ENCODE measurements at regions not wholly inside any gene's neighbourhood (a gene's known extent, or its start where the extent isn't known, plus 50 kb on each side); places are given as distances from the start of the nearest gene placed in this dataset.
"Not testable (repeated sequence)": the region's sequence is repeated elsewhere in the genome, so short reads cannot be mapped to it uniquely, and the experiment has no call there.

DNA sequence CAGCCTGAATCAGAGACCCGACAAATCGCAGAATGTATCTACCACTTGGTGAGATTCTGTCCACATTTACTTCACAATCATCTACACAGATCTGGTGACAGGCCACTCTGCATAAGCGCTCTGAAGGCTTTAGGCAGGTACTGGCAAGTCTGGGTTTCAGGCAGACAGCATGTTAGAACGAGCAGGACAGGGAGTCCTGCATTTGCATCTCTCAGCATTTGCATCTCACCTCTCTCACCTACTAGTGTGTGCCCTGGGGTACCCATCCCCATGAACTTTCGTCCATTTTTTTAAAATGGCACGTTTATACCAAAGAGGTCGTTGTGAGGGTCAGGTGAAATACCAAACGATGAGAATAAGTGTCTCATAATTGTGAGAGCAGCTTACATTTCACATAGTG lies 108.2 kb downstream of the SPATA31A1 start:
- DNase-seq (ENCODE audit: low spot score): not testable (repeated sequence)

DNA sequence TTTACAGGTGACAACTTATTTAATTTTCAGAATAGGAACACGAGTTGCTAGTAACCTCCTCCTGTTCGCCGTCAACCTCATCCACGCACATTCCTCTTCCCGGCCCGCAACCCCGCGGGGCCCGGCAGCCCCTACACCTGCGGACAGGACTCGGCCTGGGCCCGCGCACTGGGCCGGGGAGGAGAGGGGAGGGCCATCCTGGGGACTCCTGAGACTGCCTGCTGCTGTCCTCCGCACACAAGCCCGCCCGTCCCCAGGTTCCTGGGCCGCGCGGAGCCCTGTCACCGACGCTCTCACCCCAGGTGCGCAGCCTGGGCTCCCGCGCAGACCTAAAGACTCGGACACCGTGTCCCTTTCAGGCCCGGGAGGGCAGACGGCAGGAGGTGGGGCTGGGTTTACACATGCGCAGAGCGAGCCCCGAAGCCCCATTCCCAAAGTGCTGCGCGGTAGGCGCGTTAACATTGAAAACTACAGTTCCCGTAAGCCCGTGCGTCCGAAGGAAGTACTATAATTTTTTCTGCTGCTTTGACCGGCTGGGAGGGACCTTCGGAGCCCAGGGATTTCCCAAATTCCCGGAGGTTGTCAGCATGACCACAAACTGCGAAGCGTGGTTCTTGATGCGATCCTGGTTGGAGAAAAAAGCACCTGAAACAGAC lies 108.8 kb downstream of the SPATA31A1 start:
- DNase-seq (ENCODE audit: low spot score): not testable (repeated sequence)

DNA sequence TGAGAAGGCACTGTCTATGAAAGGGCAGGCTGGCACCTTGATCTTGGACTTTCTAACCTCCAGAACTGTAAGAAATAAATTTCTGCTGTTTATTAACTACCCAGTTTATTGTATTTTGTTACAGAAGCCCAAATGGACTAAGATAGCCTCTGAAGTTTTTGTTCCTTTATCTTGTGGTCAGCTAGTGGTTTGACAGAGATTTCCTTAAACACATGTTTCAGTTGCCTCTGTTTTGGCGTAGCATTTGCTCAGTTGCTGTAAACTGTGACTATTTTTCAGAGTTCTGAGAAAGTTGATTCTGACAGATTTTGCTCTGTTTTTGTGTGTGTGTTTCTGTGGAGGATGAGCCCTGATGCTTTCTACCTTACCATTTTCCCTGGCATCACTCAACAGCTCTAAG lies 119.0 kb downstream of the SPATA31A1 start:
- DNase-seq (ENCODE audit: low spot score): not testable (repeated sequence)

DNA sequence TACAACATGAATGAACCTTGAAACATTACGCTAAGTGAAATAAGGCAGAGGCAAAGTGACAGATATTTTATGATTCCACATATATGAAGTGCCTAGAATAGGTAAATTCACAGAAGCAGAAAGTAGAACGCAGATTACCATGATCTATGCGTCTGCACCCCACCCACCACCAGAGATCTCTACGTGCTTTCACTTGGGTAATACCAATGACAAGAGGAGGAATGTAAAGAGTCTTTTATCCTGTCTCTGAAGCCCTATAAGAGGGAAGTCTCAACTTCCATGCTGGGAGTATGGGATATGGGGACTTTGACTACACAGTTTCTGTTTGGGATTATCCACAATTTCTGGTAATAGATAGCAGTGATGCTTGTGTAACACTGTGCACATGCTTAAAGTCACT lies 127.6 kb downstream of the SPATA31A1 start:
- not testable (repeated sequence) for DNase-seq (ENCODE audit: low spot score)

DNA sequence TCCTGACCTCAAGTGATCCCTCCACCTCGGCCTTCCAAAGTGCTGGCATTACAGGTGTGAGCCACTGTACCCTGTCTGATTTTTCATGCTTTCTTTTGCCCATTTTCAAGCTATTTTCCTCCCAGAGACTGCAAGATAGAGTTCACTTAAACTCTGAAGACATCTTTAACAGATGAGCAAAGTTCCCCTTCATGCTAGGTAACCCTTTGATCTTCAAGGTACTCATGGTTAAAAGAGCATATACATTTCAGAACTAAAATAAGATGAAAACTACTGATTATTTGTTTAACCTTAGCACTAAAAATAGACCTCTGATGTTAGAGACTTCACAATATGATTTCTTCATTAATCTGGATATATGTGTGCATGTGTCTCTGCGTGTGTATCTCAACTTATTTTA lies 128.4 kb downstream of the SPATA31A1 start:
- not testable (repeated sequence) for DNase-seq (ENCODE audit: low spot score)

DNA sequence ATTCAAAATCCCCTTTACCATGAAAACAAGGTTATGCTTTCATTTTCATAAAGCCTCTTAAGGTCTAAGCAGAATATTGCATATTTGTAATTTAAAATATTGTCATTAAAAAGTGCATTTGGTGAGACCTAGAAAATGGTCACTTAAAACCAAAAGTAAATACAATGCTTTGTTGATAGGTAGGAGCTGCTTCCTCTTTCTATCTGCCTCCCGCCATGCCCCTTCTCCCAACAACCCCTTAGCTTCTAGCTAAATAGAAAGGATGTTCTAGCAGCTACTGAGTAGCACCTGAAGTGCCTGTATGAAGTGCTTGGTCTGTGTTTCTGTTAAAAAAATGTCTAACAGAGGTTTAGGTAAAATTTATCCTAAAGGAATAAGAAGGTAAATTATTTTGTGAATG lies 128.8 kb downstream of the SPATA31A1 start:
- not testable (repeated sequence) for DNase-seq (ENCODE audit: low spot score)

DNA sequence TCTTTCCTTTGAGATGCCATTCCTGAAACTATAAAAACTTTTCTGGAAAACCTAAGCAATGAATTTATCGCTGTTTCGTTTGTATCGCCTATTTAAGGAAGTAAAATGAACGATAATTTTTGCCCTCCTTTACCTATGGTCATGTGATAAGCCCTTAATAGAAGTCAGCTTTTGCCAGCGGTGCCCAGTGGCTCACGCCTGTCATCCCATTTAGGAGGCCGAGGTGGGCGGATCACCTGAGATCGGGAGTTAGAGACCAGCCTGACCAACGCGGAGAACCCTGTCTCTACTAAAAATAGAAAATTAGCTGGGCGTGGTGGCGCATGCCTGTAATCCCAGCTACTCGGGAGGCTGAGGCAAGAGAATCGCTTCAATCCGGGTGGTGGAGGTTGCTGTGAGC lies 132.0 kb downstream of the SPATA31A1 start:
- not testable (repeated sequence) for DNase-seq (ENCODE audit: low spot score)

DNA sequence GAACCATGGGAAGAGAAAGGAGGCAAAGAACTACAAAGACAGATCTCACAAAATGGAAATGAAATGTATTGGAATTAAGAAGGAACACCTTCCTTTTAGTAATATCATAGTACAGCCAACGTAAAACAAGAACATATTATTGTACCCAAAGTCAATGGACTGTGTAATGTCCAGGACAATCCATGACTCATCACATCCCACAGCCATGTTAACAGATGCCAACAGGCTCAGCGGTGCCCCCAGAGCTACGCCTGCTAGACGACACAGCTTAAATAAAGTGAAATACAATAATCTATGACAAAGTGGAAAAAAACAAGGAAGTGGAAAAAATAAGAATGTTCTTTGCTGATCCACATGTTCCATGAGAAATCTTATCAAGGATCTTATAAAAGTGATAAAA lies 140.8 kb downstream of the SPATA31A1 start:
- DNase-seq (ENCODE audit: low spot score): not testable (repeated sequence)

DNA sequence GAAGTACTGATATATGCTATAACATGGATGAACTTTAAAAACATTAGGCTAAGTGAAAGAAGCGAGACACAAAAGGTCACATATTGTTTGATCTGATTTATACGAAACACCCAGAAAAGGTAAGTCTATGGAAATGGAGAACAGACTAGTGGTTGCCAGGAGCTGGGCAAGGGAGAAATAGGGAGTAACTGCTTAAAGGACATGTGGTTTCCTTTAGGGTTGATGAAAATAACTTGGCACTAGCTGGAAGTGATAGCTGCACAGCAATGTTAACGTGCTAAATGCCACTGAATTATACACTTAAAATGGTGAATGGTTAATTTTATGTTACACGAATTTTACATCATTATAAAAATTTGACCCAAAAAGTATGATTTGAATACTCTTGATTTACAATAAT lies 147.7 kb downstream of the SPATA31A1 start:
- not testable (repeated sequence) for DNase-seq (ENCODE audit: low spot score)

DNA sequence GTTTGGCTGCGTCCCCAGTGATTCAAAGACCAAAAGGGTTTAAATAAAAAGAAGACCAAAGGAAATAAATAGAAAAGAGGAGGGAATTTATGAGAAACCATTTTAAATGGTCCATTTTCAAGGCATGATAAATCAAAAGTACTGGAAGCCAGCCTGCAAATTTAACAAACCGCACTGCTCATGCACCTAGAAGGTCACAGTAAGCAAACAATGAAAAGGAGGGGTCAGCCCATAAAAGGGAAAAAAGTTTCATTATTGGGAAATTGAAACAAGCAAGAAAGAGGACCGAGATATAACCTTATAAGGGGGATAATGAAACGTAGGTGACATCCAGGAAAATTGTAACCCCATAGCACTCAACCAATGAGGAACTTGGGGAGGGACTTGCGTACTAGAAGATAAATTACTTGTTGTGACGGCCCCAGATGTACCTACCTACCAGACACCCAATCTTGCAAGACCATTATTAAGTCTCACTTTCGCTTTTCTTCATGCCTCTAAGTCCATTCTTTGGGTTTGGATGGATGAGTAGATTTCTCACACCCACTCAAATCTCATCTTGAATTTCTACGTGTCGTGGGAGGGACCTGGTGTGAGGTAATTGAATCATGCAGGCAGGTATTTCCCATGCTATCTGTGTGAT lies 172.0 kb downstream of the SPATA31A1 start:
- DNase-seq (ENCODE audit: low spot score): not testable (repeated sequence)

DNA sequence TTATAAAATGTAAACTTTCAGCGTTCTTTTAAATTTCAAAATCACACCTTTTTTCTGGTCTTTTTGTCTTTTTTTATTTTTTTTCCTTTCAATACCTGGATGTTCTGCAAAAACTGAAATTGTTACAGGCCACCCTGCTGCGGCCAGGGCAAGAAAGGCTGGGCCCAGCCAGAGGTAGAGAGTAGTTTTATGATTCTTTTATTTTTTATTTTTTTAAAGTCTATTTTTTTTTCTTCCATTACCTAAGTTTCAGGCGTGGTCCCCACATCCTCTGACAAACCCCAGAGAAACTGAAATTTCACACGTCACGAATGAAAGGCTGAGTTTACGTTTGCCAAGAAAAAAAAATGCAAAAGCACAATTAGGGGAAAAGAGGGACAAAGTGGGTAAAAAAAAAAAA lies 177.1 kb downstream of the SPATA31A1 start:
- DNase-seq (ENCODE audit: low spot score): not testable (repeated sequence)

DNA sequence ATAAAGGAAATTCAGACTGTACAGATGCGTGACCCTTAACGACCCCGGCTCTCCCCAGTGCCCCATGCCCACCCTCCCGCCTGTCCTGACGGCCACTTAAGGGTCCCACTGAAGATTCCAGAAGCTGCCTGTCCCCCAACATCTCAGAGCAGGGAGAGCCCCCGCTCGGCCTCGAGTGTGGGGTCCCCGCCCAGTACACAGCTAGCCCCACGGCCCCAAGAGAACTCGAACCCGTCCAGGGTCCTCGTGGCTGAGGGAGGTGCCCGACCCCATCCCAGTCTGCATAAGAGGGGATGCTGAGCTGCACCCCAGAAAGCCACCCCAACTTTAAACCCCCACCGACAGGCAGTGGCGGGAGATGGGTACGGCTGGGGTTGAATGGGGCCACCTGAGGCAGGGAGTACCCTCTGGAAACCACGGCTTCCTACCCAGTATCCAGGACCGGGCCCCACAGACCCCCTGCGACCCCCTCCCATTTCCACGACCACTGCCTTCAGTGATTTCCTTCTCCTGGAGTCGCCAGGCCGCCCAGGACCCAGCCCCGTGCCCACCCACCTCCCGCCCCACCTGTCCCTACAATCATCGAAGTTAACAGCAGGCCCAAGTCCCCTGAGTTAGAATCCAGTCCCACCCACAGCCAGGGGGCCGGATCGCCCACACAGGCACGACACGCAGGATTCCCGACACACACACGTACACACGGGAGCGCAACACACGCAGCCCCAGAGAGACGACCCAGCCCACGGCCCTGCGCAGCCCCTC lies 177.7 kb downstream of the SPATA31A1 start:
- not testable (repeated sequence) for DNase-seq (ENCODE audit: low spot score)

DNA sequence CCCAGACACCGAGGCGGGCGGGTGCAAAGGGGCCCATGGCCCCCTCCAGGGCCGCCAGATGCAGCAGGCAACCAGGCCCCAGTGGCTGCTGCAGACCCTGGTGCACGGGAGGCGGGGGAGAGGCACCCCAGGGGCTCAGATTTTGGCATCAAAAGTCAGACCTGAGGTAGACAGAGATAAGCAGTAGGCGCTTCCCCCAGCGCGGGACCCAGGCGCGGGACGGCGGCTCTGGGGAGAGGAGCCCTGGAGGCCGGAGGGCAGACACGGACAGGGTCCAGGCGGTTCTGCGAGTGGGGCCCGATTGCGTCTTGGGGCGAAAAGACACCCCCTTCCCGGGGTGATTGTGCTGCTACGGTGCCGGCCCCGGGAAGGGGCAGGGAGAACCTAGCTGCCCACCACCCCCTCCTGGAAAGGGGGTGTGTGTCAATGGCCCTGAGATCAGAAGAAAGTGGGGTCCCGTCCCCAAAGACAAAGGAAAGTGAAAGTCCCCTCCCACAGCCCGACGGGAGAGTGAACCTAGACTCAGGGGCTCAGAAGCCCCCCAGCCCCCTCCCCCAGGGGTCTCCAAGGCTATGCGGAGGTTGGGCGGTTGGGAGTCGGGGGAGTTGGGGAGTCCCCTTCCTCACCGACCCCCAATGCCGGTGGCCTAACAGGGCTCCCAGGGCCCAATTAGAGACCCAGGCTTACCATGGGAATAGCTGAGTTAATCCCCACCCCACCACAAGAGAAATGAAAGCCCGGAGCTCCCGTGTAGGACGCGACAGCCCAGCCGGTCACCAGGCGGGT lies 178.5 kb downstream of the SPATA31A1 start:
- DNase-seq (ENCODE audit: low spot score): not testable (repeated sequence)

DNA sequence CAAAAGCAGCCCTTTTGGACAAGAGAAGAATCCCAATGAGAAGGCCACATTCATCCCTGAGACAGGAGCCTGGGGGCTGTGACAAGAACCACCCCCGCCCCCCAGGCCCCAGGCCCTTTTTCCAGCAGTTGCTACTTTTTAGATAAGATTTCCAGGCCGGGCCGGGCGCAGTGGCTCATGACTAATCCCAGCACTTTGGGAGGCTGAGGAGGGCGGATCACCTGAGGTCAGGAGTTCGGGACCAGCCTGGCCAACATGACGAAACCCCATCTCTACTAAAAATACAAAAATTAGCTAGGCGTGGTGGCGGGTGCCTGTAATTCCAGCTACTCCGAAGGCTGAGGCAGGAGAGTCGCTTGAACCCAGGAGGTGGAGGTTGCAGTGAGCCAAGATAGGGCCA lies 179.4 kb downstream of the SPATA31A1 start:
- DNase-seq (ENCODE audit: low spot score): not testable (repeated sequence)

DNA sequence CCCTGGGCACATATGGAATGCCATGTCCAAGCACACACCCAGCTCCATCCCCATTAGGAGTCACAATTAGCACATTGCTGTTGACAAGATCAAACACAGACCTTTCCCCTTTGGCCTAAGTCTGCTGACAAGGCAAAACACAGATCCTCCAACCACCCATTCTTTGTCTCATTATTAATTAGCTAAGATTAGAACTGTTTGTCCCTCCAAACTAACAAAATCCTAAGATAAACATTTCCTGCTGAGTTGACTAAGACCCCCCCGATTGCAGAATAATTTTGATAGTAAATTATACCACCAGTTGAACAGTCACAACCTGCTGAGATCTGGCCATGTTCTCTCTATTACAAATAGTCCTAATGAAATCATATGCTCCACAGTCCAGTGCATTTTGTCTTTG lies 186.7 kb downstream of the SPATA31A1 start:
- not testable (repeated sequence) for DNase-seq (ENCODE audit: low spot score)

DNA sequence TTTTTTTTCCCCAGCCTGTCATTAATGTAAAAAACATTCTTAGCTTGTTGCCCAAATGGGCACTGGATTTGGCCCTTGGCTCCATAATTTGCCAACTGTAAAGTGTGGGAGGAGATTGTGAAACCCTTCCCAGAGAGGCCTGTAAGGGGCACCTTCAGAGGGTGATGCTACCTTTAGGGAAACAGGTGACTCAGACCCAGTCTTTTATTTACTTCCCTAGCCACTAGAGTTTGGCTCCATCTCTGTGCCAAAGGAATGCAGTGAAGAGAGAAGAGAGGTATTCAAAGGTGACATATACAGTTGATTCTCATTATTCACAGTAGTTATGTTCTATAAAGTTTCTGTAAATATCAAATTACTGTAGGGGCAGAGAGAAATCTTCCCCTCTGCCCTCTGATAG lies 189.6 kb downstream of the SPATA31A1 start:
- DNase-seq (ENCODE audit: low spot score): not testable (repeated sequence)

DNA sequence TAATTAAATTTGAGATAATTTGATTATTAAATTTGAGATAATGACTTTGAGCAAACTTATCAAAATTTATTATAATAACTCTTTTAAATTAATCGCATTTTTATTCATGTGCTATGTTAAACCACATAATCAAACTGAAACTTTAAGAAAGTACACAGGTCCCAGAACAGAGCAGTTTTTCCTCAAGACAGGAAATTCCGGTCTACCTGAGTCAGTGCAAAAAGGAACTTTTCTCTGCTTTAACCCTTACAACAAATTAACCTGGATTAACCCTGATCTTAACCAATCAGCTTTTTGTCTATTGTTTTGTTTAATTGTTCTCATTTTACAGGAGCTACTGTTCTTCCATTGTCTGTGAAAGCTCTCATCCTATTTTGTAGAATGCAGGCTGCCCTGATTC lies 195.1 kb downstream of the SPATA31A1 start:
- DNase-seq (ENCODE audit: low spot score): not testable (repeated sequence)

DNA sequence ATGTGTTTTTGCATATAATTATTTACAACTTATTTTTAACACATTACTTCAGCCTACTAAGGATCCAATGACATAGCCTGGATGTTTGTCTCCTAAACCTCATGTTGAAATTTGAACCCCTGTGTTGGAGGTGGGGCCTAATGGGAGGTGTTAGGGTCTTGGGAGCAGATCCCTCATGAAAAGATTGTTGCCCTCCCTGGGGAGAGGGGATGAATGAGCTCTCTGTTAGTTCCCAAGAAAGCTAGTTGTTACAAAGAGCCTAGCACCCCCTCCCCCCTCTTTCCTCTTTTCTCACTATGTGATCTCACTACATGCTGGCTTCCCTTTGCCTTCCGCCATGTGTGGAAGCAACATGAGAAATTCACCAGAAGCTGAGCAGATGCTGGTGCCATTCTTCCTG lies 196.1 kb downstream of the SPATA31A1 start:
- not testable (repeated sequence) for DNase-seq (ENCODE audit: low spot score)

DNA sequence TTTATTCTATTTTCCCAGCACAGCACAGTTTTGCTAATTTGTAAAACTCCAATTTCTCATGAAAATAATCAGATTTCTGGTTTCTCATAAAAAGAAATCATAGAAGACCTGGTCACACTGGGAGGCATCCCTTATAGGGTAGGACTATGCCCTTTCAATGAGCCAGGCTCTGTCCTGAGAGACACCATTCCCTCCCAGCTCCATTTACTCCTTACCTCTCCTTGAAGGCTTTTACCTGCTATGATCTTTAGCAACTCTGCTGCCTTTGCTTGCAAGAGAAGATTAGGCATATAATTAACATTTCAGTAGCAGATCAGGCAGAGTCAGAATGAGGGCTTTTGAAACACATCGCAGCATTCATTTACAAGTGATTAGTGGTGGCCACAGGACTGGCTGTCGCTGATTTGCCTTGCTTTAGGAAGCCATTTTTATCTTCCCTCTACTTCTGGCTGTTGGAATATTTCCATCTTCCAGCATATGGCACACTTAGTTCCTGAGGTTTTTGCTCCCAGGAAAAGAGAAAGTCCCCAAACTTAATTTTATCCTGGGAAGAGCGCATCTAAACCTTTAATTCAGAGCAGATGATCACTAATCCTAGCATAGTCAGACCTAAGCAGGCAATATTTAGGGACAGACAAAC lies 196.9 kb downstream of the SPATA31A1 start:
- not testable (repeated sequence) for DNase-seq (ENCODE audit: low spot score)

DNA sequence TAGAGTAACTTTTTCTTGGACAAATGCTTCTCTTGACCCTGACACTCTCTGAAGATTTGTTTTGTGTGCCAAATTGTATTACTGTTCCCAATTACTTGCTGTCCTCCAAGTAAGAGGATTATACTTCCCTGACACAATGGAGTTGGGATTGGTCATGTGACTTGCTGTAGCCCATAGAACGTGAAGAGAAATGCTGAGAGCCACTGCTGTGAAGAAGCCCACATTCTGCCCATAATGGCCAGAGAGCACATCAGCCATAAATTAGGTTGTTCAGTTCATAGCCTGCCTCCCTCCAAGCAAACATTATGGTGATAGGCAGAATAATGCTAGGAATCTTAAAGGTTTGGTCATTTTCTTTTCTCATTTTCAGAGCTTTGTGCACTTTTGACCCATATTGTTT lies 198.9 kb downstream of the SPATA31A1 start:
- DNase-seq (ENCODE audit: low spot score): not testable (repeated sequence)

DNA sequence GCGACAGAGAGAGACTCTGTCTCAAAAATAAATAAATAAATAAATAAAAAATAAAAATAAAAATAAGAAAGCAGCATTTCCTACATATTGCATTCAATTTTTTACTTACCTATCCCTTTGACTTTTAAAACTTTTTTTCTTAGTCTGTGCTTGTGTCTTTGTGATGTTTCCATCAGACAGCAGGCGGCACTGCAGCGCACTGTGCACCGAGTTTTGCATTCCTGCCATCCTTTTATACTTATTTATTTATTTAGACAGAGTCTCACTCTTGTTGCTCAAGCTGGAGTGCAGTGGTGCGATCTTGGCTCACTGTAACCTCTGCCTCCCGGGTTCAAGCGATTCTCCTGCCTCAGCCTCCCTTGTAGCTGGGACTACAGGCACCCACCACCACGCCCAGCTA lies 203.9 kb downstream of the SPATA31A1 start:
- not testable (repeated sequence) for DNase-seq (ENCODE audit: low spot score)

DNA sequence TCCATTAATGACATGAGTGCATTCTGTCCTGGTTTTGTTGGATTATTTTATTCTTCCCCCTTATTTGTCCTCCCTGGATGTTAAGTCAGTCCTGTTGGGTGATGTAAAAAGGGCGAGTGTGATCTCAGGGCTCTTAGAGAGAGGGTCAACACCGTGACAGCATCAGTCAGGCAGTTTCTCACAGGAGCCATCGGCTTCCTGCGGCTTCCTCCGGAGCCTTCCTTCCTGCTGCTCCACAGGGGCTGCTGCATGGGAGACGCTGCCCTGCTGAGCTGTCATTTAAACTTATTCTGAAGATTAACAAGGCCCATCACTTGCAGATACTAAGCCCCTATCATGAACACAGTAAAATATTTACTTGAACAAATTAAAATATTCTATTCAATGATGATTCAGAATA lies 211.3 kb downstream of the SPATA31A1 start:
- DNase-seq (ENCODE audit: low spot score): not testable (repeated sequence)
